Ovary (tissue), 7 donors: ENCODE measurements at regions not wholly inside any gene's neighbourhood (a gene's known extent, or its start where the extent isn't known, plus 50 kb on each side); places are given as distances from the start of the nearest gene placed in this dataset.

Experiments used
- DNase-seq, 5 donors: peaks; one replicate each; pipeline ENCODE4 v3.0.0-alpha.2; 2019 to 2020
- H3K27ac ChIP-seq, 2 donors: fragments of 200-600 bp; one replicate each; pipeline versions ENCODE4 v1.5.1 to v1.8.0; 2019 to 2022
- H3K27me3 ChIP-seq: fragments of 200-600 bp; one replicate; pipeline ENCODE4 v1.8.0; 2022
- H3K36me3 ChIP-seq: fragments of 200-600 bp; sonication (generic); one replicate; pipeline ENCODE4 v1.5.1; 2019
- H3K4me1 ChIP-seq: one replicate; pipeline ENCODE4 v1.8.1; 2013; ENCODE audit warnings: mild to moderate bottlenecking, moderate library complexity; ENCODE audit not compliant: insufficient read depth
- H3K4me3 ChIP-seq: fragments of 200-600 bp; sonication (generic); one replicate; pipeline ENCODE4 v1.5.1; 2017
- H3K9me3 ChIP-seq, 2 donors: fragments of 200-600 bp in 1 of 2; sonication (generic) in 1 of 2; one replicate each; pipeline versions ENCODE4 v1.5.1 to v1.8.1; 2013 to 2019; ENCODE audit warnings: mild to moderate bottlenecking in 1 of 2, moderate library complexity in 1 of 2
- CTCF ChIP-seq, 3 donors: fragments of 450-650 bp in 2 of 3; fragments of 200-600 bp in 1 of 3; IDR thresholded peaks; one replicate each; pipeline versions ENCODE4 v1.5.1 to v1.8.0; 2016 to 2022; ENCODE audit warnings: antibody characterized with exemption in 3 of 3, mild to moderate bottlenecking in 1 of 3
- EP300 ChIP-seq: sonication (generic); formaldehyde crosslinking; IDR thresholded peaks from one replicate; pipeline ENCODE4 v1.6.1; 2017; ENCODE audit warnings: antibody characterized with exemption
- POLR2A ChIP-seq: fragments of 450-650 bp; IDR thresholded peaks from one replicate; pipeline ENCODE4 v1.6.1; 2017; ENCODE audit warnings: antibody characterized with exemption, mild to moderate bottlenecking, moderate library complexity
- WGBS, 3 donors: extraction: QIAGEN DNeasy Blood & Tissue Kit in 1 of 3; methylation state at CpG; one replicate each; pipeline versions ENCODE4 v1.1.5 to v1.1.7; 2013 to 2017; 5-methylcytosine and 5-hydroxymethylcytosine counted together
- intact Hi-C, 4 donors: fragments of 100-400 bp; cut with DNase I; formaldehyde crosslinking; loops; one replicate each; pipeline versions ENCODE4 v1.11.0 to v1.15.1; 2022 to 2023
- donor health status: DM: no; HTN: no; CAD: no; lungs with moderate emphysema.
- donor health status: DM: no; HTN: no; CAD: no.
- donor health status: Bipolar disorder and iron deficiency.
- donor health status: DM: no; HTN: no; CAD: no.
- donor health status: DM: yes; HTN: yes; CAD: no.

- Histone ChIP-seq H3K4me3 (no peak overlapping the region), H3K36me3 (no peaks in the 10 kb centered on the region), H3K9me3 (no peaks in the 10 kb centered on the region), H3K27me3 (no peaks in the 10 kb centered on the region), H3K4me1 (peaks cover 6% of the 10 kb centered on the region), H3K27ac (no peak overlapping the region)
- 83 to 89% (median 84%) methylated on average over 9 of the region's 9 CpGs for WGBS, 3 donors
- no peak for DNase-seq
- intact Hi-C loops, result no loop called here
- TF ChIP-seq POLR2A (no peak), EP300 (no peak), CTCF (IDR thresholded peaks at IDR 0.05) (no peak)
Measured at GRCh38 chr6:170021579-170021978, 269.3 kb downstream of the DLL1 start.

GRCh38 chr6:170019818-170020583 lies 268.6 kb downstream of the ERMARD start:
- peaks cover 6% of the 10 kb centered on the region for H3K4me1 ChIP-seq
- TF ChIP-seq CTCF (IDR thresholded peaks at IDR 0.05) (no peak), POLR2A (no peak), EP300 (no peak)
- intact Hi-C loops, result no loop called here
- H3K36me3 ChIP-seq, result no peaks in the 10 kb centered on the region
- H3K4me3 ChIP-seq, result no peak overlapping the region
- H3K9me3 ChIP-seq, result no peaks in the 10 kb centered on the region
- 96% methylated on average over 18 to 20 of the region's 20 CpGs for WGBS, 3 donors
- DNase-seq, result no peak
- no peaks in the 10 kb centered on the region for H3K27me3 ChIP-seq
- H3K27ac ChIP-seq, result no peak overlapping the region

- Histone ChIP-seq H3K36me3 (no peaks in the 10 kb centered on the region), H3K27ac (no peak overlapping the region), H3K9me3 (no peaks in the 10 kb centered on the region), H3K27me3 (no peaks in the 10 kb centered on the region), H3K4me3 (no peak overlapping the region), H3K4me1 (peaks cover 6% of the 10 kb centered on the region)
- intact Hi-C loops, result no loop called here
- no peak for DNase-seq
- no peak for TF ChIP-seq EP300
- TF ChIP-seq CTCF (IDR thresholded peaks at IDR 0.05), result no peak
- no peak for TF ChIP-seq POLR2A
- WGBS, 3 donors, result 72 to 84% (median 77%) methylated on average over 19 of the region's 19 CpGs
Measured at GRCh38 chr6:170018936-170019817, 267.8 kb downstream of the ERMARD start.

GRCh38 chr6:170018422-170018935 lies 267.1 kb downstream of the ERMARD start:
- no peaks in the 10 kb centered on the region for H3K36me3 ChIP-seq
- 93 to 97% (median 95%) methylated on average over 12 of the region's 12 CpGs for WGBS, 3 donors
- H3K27me3 ChIP-seq, result no peaks in the 10 kb centered on the region
- H3K4me1 ChIP-seq, result peaks cover 6% of the 10 kb centered on the region
- no peaks in the 10 kb centered on the region for H3K9me3 ChIP-seq
- DNase-seq, result no peak
- TF ChIP-seq POLR2A (no peak), CTCF (IDR thresholded peaks at IDR 0.05) (no peak), EP300 (no peak)
- H3K4me3 ChIP-seq, result no peak overlapping the region
- H3K27ac ChIP-seq, result no peak overlapping the region
- intact Hi-C loops, result no loop called here
